HEK293 (cell line): ENCODE measurements at regions not wholly inside any gene's neighbourhood (a gene's known extent, or its start where the extent isn't known, plus 50 kb on each side); places are given as distances from the start of the nearest gene placed in this dataset.

ENCODE experiments used
- CTCF ChIA-PET: fragments of 350-600 bp; formaldehyde crosslinking; extraction: SDS; loops from one replicate; lab custom pipeline; 2021; ENCODE audit warnings: antibody characterized with exemption; lab: Yijun Ruan, JAX
- POLR2A ChIA-PET: fragments of 300-600 bp; formaldehyde crosslinking; extraction: SDS; loops from one replicate; lab custom pipeline; 2020; ENCODE audit warnings: antibody characterized with exemption, inconsistent platforms; lab: Yijun Ruan, JAX
- H3K27ac ChIP-seq: fragments of 200-500 bp; sonication (Bioruptor generic); 2 replicates; pipeline ENCODE4 v1.5.1; 2014; ENCODE audit warnings: low read depth, low read length, control low read depth, inconsistent platforms; ENCODE audit errors: extremely low read depth
- H3K36me3 ChIP-seq, 2 experiments: fragments of 200-500 bp in 1 of 2; sonication (Bioruptor generic) in 1 of 2; 1 replicate in 1 of 2; 2 replicates in 1 of 2; pipeline ENCODE4 v1.5.1; 2014 to 2017; ENCODE audit warnings: inconsistent platforms in 2 of 2, low read length in 2 of 2; ENCODE audit not compliant: control insufficient read depth in 2 of 2, insufficient read depth in 1 of 2
- H3K4me1 ChIP-seq: fragments of 200-500 bp; sonication (Bioruptor generic); 2 replicates; pipeline ENCODE4 v1.5.1; 2014; ENCODE audit warnings: mild to moderate bottlenecking, low read length, inconsistent platforms; ENCODE audit not compliant: control insufficient read depth, insufficient read depth
- H3K4me3 ChIP-seq: 2 replicates; pipeline ENCODE4 v1.5.1; 2011; ENCODE audit warnings: low read depth, mild to moderate bottlenecking, control low read depth, low read length, moderate library complexity
- H3K9me3 ChIP-seq: fragments of 200-500 bp; sonication (Bioruptor generic); 2 replicates; pipeline ENCODE4 v1.5.1; 2014; ENCODE audit warnings: low read depth, low read length, inconsistent platforms; ENCODE audit not compliant: control insufficient read depth, insufficient read depth
- FEZF1 ChIP-seq: fragments of 450-650 bp; formaldehyde crosslinking; IDR thresholded peaks from 2 replicates; pipeline ENCODE4 v1.5.1; 2016; ENCODE audit warnings: missing biosample characterization, missing genetic modification characterization
- KLF7 ChIP-seq: fragments of 450-650 bp; formaldehyde crosslinking; IDR thresholded peaks from 2 replicates; pipeline ENCODE4 v1.5.1; 2016; ENCODE audit warnings: missing biosample characterization, missing genetic modification characterization, borderline replicate concordance
- KLF8 ChIP-seq: fragments of 450-650 bp; formaldehyde crosslinking; IDR thresholded peaks from 2 replicates; pipeline ENCODE4 v1.5.1; 2016; ENCODE audit warnings: missing biosample characterization, missing genetic modification characterization
- OSR2 ChIP-seq: fragments of 450-650 bp; formaldehyde crosslinking; IDR thresholded peaks from 2 replicates; pipeline ENCODE4 v1.5.1; 2016; ENCODE audit warnings: missing biosample characterization, missing genetic modification characterization
- SP7 ChIP-seq: fragments of 450-650 bp; formaldehyde crosslinking; IDR thresholded peaks from 2 replicates; pipeline ENCODE4 v1.5.1; 2016; ENCODE audit warnings: missing biosample characterization, missing genetic modification characterization
- ZBTB7A ChIP-seq: fragments of 450-650 bp; formaldehyde crosslinking; IDR thresholded peaks from 2 replicates; pipeline ENCODE4 v1.5.1; 2016; ENCODE audit warnings: low read depth, missing biosample characterization, missing genetic modification characterization
- ZFP37 ChIP-seq: fragments of 450-650 bp; formaldehyde crosslinking; IDR thresholded peaks from 2 replicates; pipeline ENCODE4 v1.5.1; 2016; ENCODE audit warnings: missing biosample characterization, missing genetic modification characterization
- ZFP41 ChIP-seq: fragments of 450-650 bp; formaldehyde crosslinking; IDR thresholded peaks from 2 replicates; pipeline ENCODE4 v1.5.1; 2016; ENCODE audit warnings: missing biosample characterization, missing genetic modification characterization, borderline replicate concordance
- ZFP69B ChIP-seq: fragments of 450-650 bp; formaldehyde crosslinking; IDR thresholded peaks from 2 replicates; pipeline ENCODE4 v1.5.1; 2016; ENCODE audit warnings: missing biosample characterization, missing genetic modification characterization
- ZIC2 ChIP-seq: fragments of 450-650 bp; formaldehyde crosslinking; IDR thresholded peaks from 2 replicates; pipeline ENCODE4 v1.5.1; 2016; ENCODE audit warnings: missing biosample characterization, missing genetic modification characterization
- ZNF10 ChIP-seq: fragments of 450-650 bp; formaldehyde crosslinking; IDR thresholded peaks from 2 replicates; pipeline ENCODE4 v1.5.1; 2017; ENCODE audit warnings: missing biosample characterization, missing genetic modification characterization
- ZNF202 ChIP-seq: fragments of 450-650 bp; formaldehyde crosslinking; IDR thresholded peaks from 2 replicates; pipeline ENCODE4 v1.5.1; 2016; ENCODE audit warnings: missing biosample characterization, missing genetic modification characterization, borderline replicate concordance
- ZNF214 ChIP-seq: fragments of 450-650 bp; formaldehyde crosslinking; IDR thresholded peaks from 2 replicates; pipeline ENCODE4 v1.5.1; 2017; ENCODE audit warnings: missing biosample characterization, mild to moderate bottlenecking, missing genetic modification characterization, borderline replicate concordance
- ZNF324 ChIP-seq: fragments of 450-650 bp; formaldehyde crosslinking; IDR thresholded peaks from 2 replicates; pipeline ENCODE4 v1.5.1; 2016; ENCODE audit warnings: missing biosample characterization, missing genetic modification characterization
- ZNF501 ChIP-seq: fragments of 450-650 bp; formaldehyde crosslinking; IDR thresholded peaks from 2 replicates; pipeline ENCODE4 v1.5.1; 2016; ENCODE audit warnings: missing biosample characterization, missing genetic modification characterization
- ZNF558 ChIP-seq: fragments of 450-650 bp; formaldehyde crosslinking; IDR thresholded peaks from 2 replicates; pipeline ENCODE4 v1.5.1; 2016; ENCODE audit warnings: missing biosample characterization, missing genetic modification characterization
- ZNF704 ChIP-seq: fragments of 450-650 bp; formaldehyde crosslinking; IDR thresholded peaks from 2 replicates; pipeline ENCODE4 v1.5.1; 2016; ENCODE audit warnings: missing biosample characterization, missing genetic modification characterization
- ZNF707 ChIP-seq: fragments of 450-650 bp; formaldehyde crosslinking; IDR thresholded peaks from 2 replicates; pipeline ENCODE4 v1.5.1; 2016; ENCODE audit warnings: missing biosample characterization, missing genetic modification characterization
- ZNF830 ChIP-seq: fragments of 450-650 bp; IDR thresholded peaks from 2 replicates; pipeline ENCODE4 v1.5.0; 2018; ENCODE audit warnings: missing biosample characterization, missing genetic modification characterization, low read depth, mild to moderate bottlenecking, moderate library complexity
- ZNF837 ChIP-seq: fragments of 450-650 bp; formaldehyde crosslinking; IDR thresholded peaks from 2 replicates; pipeline ENCODE4 v1.5.1; 2016; ENCODE audit warnings: missing biosample characterization, missing genetic modification characterization
- TF ChIP-seq, protein P1 (sequence below): fragments of 450-650 bp; formaldehyde crosslinking; IDR thresholded peaks from 2 replicates; pipeline ENCODE4; 2016; ENCODE audit warnings: missing biosample characterization, missing genetic modification characterization
- TF ChIP-seq, protein P2 (sequence below): fragments of 450-650 bp; formaldehyde crosslinking; IDR thresholded peaks from 2 replicates; pipeline ENCODE4 v1.5.1; 2016; ENCODE audit warnings: missing biosample characterization, missing genetic modification characterization, borderline replicate concordance
- TF ChIP-seq, protein P3 (sequence below): fragments of 450-650 bp; formaldehyde crosslinking; IDR thresholded peaks from 2 replicates; pipeline ENCODE4 v1.5.1; 2016; ENCODE audit warnings: missing biosample characterization, missing genetic modification characterization, borderline replicate concordance

DNA sequence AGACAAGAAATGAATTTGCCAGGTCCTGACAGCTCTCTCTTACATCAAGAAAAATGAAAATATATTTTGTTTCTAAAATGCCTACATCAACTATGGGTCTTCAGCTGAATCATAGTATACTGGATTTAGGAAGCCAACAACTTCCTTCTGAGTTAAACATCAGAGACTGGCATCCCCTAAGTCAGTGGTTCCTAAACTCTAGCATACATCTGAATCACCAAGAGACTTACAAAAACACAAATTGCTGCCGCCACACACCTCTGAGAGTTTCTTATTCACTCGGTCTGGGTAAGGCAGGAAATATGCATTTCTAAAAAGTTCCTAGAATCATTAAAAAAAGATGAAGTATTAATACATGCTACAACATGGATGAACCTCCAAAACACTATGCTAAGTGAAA, 60.4 kb upstream of the TMEM252 start:
- H3K9me3 ChIP-seq = no peaks in the 10 kb centered on the region
- no peaks in the 10 kb centered on the region for H3K36me3 ChIP-seq
- TF ChIP-seq ZNF837 (tag by site-specific recombination) (no peak), ZNF10 (tag by site-specific recombination) (no peak), ZNF324 (no peak), KLF7 (no peak), ZNF214 (tag by site-specific recombination) (no peak), ZNF830 (no peak), ZNF558 (tag by site-specific recombination) (no peak), ZIC2 (tag by site-specific recombination) (no peak), OSR2 (no peak), ZFP41 (no peak), KLF8 (no peak), ZNF707 (tag by site-specific recombination) (no peak), ZBTB7A (tag by site-specific recombination) (no peak), ZFP69B (tag by site-specific recombination) (no peak), ZNF704 (tag by site-specific recombination) (no peak), ZFP37 (tag by site-specific recombination) (no peak), ZNF501 (no peak)
- TF ChIP-seq, protein P1, sequence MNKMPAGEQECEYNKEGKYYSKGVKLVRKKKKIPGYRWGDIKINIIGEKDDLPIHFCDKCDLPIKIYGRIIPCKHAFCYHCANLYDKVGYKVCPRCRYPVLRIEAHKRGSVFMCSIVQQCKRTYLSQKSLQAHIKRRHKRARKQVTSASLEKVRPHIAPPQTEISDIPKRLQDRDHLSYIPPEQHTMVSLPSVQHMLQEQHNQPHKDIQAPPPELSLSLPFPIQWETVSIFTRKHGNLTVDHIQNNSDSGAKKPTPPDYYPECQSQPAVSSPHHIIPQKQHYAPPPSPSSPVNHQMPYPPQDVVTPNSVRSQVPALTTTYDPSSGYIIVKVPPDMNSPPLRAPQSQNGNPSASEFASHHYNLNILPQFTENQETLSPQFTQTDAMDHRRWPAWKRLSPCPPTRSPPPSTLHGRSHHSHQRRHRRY (tag by site-specific recombination) = no peak
- TF ChIP-seq, protein P2, sequence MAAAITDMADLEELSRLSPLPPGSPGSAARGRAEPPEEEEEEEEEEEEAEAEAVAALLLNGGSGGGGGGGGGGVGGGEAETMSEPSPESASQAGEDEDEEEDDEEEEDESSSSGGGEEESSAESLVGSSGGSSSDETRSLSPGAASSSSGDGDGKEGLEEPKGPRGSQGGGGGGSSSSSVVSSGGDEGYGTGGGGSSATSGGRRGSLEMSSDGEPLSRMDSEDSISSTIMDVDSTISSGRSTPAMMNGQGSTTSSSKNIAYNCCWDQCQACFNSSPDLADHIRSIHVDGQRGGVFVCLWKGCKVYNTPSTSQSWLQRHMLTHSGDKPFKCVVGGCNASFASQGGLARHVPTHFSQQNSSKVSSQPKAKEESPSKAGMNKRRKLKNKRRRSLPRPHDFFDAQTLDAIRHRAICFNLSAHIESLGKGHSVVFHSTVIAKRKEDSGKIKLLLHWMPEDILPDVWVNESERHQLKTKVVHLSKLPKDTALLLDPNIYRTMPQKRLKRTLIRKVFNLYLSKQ (tag by site-specific recombination) = no peak
- TF ChIP-seq, protein P3, sequence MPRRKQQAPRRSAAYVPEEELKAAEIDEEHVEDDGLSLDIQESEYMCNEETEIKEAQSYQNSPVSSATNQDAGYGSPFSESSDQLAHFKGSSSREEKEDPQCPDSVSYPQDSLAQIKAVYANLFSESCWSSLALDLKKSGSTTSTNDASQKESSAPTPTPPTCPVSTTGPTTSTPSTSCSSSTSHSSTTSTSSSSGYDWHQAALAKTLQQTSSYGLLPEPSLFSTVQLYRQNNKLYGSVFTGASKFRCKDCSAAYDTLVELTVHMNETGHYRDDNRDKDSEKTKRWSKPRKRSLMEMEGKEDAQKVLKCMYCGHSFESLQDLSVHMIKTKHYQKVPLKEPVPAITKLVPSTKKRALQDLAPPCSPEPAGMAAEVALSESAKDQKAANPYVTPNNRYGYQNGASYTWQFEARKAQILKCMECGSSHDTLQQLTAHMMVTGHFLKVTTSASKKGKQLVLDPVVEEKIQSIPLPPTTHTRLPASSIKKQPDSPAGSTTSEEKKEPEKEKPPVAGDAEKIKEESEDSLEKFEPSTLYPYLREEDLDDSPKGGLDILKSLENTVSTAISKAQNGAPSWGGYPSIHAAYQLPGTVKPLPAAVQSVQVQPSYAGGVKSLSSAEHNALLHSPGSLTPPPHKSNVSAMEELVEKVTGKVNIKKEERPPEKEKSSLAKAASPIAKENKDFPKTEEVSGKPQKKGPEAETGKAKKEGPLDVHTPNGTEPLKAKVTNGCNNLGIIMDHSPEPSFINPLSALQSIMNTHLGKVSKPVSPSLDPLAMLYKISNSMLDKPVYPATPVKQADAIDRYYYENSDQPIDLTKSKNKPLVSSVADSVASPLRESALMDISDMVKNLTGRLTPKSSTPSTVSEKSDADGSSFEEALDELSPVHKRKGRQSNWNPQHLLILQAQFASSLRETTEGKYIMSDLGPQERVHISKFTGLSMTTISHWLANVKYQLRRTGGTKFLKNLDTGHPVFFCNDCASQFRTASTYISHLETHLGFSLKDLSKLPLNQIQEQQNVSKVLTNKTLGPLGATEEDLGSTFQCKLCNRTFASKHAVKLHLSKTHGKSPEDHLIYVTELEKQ (tag by site-specific recombination) = no peak
- POLR2A ChIA-PET = no interaction called here
- H3K4me1 ChIP-seq = no peaks in the 10 kb centered on the region
- CTCF ChIA-PET = interaction anchor here (3.1 kb wide), 1 partner anchor 18 kb away, joined by 10 read pairs; no protein-coding TSS in a partner anchor
- no peak overlapping the region for H3K4me3 ChIP-seq
- no peak overlapping the region for H3K27ac ChIP-seq

DNA sequence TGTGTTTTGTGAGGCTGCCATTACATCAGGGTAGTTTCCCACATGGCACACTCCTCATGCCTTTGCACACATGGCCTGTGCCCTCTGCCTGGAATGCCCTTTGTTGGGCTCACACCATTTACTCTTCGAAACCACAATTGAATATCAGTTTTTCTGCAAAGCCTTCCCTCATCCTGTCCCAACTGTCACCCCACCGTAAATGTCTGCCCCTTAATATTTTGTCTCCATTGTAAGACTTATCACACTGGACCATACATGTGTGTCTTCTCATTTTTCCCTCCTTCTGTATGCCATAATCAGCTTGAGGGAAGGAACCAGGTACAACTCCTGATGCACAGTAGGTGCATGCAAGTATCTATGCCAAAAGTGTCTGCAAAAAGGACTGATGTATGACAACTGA, 62.7 kb upstream of the TMEM252 start:
- ChIA-PET CTCF (no interaction called here), POLR2A (no interaction called here)
- no peak overlapping the region for H3K4me3 ChIP-seq
- no peaks in the 10 kb centered on the region for H3K9me3 ChIP-seq
- TF ChIP-seq FEZF1 (tag by site-specific recombination) (no peak), ZNF202 (no peak), SP7 (tag by site-specific recombination) (no peak)
- no peak overlapping the region for H3K27ac ChIP-seq
- no peaks in the 10 kb centered on the region for H3K4me1 ChIP-seq
- no peaks in the 10 kb centered on the region for H3K36me3 ChIP-seq
